Liver (tissue), 8 donors: ENCODE measurements at regions not wholly inside any gene's neighbourhood (a gene's known extent, or its start where the extent isn't known, plus 50 kb on each side); places are given as distances from the start of the nearest gene placed in this dataset.

Experiments
- DNase-seq: peaks from one replicate; pipeline ENCODE4 v3.0.0-alpha.2; 2017; ENCODE audit warnings: low spot score
- H3K27ac ChIP-seq, 2 donors: one replicate each; pipeline ENCODE4 v1.7.0; 2013; ENCODE audit warnings: inconsistent platforms in 2 of 2, low read length in 2 of 2, control low read depth in 1 of 2, low read depth in 1 of 2, mild to moderate bottlenecking in 1 of 2
- H3K27me3 ChIP-seq, 4 donors: one replicate each; pipeline versions ENCODE4 v1.6.1 to v1.7.0; 2013; ENCODE audit warnings: low read length in 3 of 4, inconsistent platforms in 1 of 4, mild to moderate bottlenecking in 1 of 4, moderate library complexity in 1 of 4; ENCODE audit not compliant: control insufficient read depth in 4 of 4, insufficient read depth in 4 of 4
- H3K36me3 ChIP-seq, 4 donors: one replicate each; pipeline versions ENCODE4 v1.6.1 to v1.7.0; 2013; ENCODE audit warnings: low read length in 3 of 4, mild to moderate bottlenecking in 3 of 4, low read depth in 1 of 4, moderate library complexity in 1 of 4; ENCODE audit not compliant: control insufficient read depth in 4 of 4, insufficient read depth in 3 of 4
- H3K4me1 ChIP-seq, 4 donors: one replicate each; pipeline versions ENCODE4 v1.6.1 to v1.7.0; 2013; ENCODE audit warnings: low read length in 3 of 4, mild to moderate bottlenecking in 3 of 4, moderate library complexity in 1 of 4; ENCODE audit not compliant: control insufficient read depth in 4 of 4, insufficient read depth in 4 of 4
- H3K4me3 ChIP-seq, 3 donors: one replicate each; pipeline versions ENCODE4 v1.6.1 to v1.7.0; 2013; ENCODE audit warnings: low read length in 3 of 3, control low read depth in 1 of 3, low read depth in 1 of 3, mild to moderate bottlenecking in 1 of 3
- H3K9ac ChIP-seq, 2 donors: one replicate each; pipeline ENCODE4 v1.7.0; 2013; ENCODE audit warnings: low read length in 2 of 2, mild to moderate bottlenecking in 2 of 2, moderate library complexity in 2 of 2, control low read depth in 1 of 2, low read depth in 1 of 2
- H3K9me3 ChIP-seq, 4 donors: one replicate each; pipeline versions ENCODE4 v1.6.1 to v1.7.0; 2013; ENCODE audit warnings: low read length in 3 of 4; ENCODE audit not compliant: control insufficient read depth in 4 of 4
- EGR1 ChIP-seq, 2 donors: IDR thresholded peaks; 2 replicates each; pipeline ENCODE4 v1.6.1; 2016 to 2018; ENCODE audit warnings: antibody characterized with exemption in 2 of 2, low read depth in 2 of 2
- FOXA2 ChIP-seq: IDR thresholded peaks from 2 replicates; pipeline ENCODE4 v1.6.1; 2016; ENCODE audit warnings: antibody characterized with exemption
- GABPA ChIP-seq, 2 donors: IDR thresholded peaks in 1 of 2; conservative IDR thresholded peaks in 1 of 2; 2 replicates each; pipeline ENCODE4 v1.6.1; 2016; ENCODE audit warnings: antibody characterized with exemption in 2 of 2, mild to moderate bottlenecking in 1 of 2, moderate library complexity in 1 of 2
- HNF4G ChIP-seq: IDR thresholded peaks from 2 replicates; pipeline ENCODE4 v1.6.1; 2016; ENCODE audit warnings: antibody characterized with exemption
- NR2F2 ChIP-seq: IDR thresholded peaks from 2 replicates; pipeline ENCODE4 v1.6.1; 2016; ENCODE audit warnings: antibody characterized with exemption
- RAD21 ChIP-seq, 2 donors: IDR thresholded peaks; 2 replicates each; pipeline ENCODE4 v1.6.1; 2016; ENCODE audit warnings: antibody characterized with exemption in 2 of 2, mild to moderate bottlenecking in 2 of 2
- RXRA ChIP-seq, 2 donors: IDR thresholded peaks; 2 replicates each; pipeline ENCODE4 v1.6.1; 2017 to 2018; ENCODE audit warnings: antibody characterized with exemption in 2 of 2, mild to moderate bottlenecking in 1 of 2
- SP1 ChIP-seq: IDR thresholded peaks from 2 replicates; pipeline ENCODE4 v1.6.1; 2018; ENCODE audit warnings: antibody characterized with exemption, mild to moderate bottlenecking
- WGBS: extraction: QIAGEN DNeasy Blood & Tissue Kit; methylation state at CpG from one replicate; pipeline ENCODE4 v1.1.7; 2013; 5-methylcytosine and 5-hydroxymethylcytosine counted together
- TF ChIP-seq, protein P1 (sequence below): IDR thresholded peaks from 2 replicates; pipeline ENCODE4 v1.6.1; 2016; ENCODE audit warnings: antibody characterized with exemption, mild to moderate bottlenecking
- TF ChIP-seq, protein P2 (sequence below): IDR thresholded peaks from 2 replicates; pipeline ENCODE4 v1.6.1; 2016; ENCODE audit warnings: antibody characterized with exemption
- TF ChIP-seq, protein P3 (sequence below): fragments of 150-350 bp; IDR thresholded peaks from 2 replicates; pipeline ENCODE4 v1.5.1; 2017; ENCODE audit warnings: improper control_type of control experiment, low read depth, low read length; ENCODE audit not compliant: missing input control
- donor health status: healthy.
- donor health status: healthy.
- donor health status: healthy.
- donor health status: healthy.
- donor health status: healthy.

DNA sequence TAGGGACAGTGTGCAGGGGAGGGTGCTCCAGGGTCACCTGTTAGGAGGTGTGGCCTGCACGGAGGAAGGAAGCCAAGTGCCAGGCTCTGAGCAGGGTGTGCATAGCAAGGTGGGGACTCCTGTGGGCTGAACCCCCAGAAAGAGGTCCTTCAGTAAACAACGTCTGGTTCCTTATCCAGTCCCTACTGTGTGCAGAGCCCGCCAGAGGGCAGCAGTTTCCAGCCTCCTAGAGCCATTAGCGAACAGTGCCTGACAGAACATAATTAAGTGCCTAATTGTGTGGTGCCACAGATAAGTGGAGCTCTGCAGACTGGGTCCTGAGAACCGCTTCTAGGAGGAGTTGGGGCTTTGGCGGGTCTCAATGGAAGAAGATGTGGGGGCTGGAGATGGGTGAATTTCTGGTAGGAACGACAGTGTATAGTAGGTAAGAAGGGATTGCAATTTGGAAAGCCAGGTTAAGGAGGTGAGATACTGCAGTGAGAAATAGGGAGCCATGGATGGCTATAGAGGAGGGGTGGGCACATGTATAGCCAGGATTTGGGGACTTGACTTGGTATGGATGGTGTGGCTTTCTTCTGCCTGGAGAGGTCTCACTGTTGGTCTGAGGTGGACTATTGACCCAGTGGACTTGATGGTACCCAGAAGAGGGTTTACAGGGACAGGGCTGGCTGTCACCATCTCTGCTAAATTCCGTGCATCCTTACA lies 323.1 kb downstream of the ZNF536 start:
- Histone ChIP-seq H3K36me3 (no peaks in the 10 kb centered on the region), H3K9ac (no peak overlapping the region), H3K4me3 (no peak overlapping the region), H3K27ac (no peak overlapping the region), H3K9me3 (no peaks in the 10 kb centered on the region), H3K4me1 (no peaks in the 10 kb centered on the region), H3K27me3 (peaks cover 2 to 9% (median 4%) of the 10 kb centered on the region in 4 donors)
- TF ChIP-seq, protein P1, sequence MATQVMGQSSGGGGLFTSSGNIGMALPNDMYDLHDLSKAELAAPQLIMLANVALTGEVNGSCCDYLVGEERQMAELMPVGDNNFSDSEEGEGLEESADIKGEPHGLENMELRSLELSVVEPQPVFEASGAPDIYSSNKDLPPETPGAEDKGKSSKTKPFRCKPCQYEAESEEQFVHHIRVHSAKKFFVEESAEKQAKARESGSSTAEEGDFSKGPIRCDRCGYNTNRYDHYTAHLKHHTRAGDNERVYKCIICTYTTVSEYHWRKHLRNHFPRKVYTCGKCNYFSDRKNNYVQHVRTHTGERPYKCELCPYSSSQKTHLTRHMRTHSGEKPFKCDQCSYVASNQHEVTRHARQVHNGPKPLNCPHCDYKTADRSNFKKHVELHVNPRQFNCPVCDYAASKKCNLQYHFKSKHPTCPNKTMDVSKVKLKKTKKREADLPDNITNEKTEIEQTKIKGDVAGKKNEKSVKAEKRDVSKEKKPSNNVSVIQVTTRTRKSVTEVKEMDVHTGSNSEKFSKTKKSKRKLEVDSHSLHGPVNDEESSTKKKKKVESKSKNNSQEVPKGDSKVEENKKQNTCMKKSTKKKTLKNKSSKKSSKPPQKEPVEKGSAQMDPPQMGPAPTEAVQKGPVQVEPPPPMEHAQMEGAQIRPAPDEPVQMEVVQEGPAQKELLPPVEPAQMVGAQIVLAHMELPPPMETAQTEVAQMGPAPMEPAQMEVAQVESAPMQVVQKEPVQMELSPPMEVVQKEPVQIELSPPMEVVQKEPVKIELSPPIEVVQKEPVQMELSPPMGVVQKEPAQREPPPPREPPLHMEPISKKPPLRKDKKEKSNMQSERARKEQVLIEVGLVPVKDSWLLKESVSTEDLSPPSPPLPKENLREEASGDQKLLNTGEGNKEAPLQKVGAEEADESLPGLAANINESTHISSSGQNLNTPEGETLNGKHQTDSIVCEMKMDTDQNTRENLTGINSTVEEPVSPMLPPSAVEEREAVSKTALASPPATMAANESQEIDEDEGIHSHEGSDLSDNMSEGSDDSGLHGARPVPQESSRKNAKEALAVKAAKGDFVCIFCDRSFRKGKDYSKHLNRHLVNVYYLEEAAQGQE = no peak
- TF ChIP-seq, protein P2, sequence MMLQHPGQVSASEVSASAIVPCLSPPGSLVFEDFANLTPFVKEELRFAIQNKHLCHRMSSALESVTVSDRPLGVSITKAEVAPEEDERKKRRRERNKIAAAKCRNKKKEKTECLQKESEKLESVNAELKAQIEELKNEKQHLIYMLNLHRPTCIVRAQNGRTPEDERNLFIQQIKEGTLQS = no peak
- TF ChIP-seq RAD21 (IDR thresholded peaks at IDR 0.05) = no peak
- TF ChIP-seq, protein P3, sequence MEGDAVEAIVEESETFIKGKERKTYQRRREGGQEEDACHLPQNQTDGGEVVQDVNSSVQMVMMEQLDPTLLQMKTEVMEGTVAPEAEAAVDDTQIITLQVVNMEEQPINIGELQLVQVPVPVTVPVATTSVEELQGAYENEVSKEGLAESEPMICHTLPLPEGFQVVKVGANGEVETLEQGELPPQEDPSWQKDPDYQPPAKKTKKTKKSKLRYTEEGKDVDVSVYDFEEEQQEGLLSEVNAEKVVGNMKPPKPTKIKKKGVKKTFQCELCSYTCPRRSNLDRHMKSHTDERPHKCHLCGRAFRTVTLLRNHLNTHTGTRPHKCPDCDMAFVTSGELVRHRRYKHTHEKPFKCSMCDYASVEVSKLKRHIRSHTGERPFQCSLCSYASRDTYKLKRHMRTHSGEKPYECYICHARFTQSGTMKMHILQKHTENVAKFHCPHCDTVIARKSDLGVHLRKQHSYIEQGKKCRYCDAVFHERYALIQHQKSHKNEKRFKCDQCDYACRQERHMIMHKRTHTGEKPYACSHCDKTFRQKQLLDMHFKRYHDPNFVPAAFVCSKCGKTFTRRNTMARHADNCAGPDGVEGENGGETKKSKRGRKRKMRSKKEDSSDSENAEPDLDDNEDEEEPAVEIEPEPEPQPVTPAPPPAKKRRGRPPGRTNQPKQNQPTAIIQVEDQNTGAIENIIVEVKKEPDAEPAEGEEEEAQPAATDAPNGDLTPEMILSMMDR = no peak
- no peak for TF ChIP-seq RXRA (IDR thresholded peaks at IDR 0.05)
- TF ChIP-seq SP1 = no peak
- TF ChIP-seq GABPA (IDR thresholded peaks at IDR 0.05 in 1 of 2, conservative IDR thresholded peaks at IDR 0.05 in 1 of 2) = no peak
- no peak for TF ChIP-seq NR2F2
- TF ChIP-seq HNF4G = no peak
- DNase-seq = no peak
- 58% methylated on average over 8 of the region's 8 CpGs for WGBS

DNA sequence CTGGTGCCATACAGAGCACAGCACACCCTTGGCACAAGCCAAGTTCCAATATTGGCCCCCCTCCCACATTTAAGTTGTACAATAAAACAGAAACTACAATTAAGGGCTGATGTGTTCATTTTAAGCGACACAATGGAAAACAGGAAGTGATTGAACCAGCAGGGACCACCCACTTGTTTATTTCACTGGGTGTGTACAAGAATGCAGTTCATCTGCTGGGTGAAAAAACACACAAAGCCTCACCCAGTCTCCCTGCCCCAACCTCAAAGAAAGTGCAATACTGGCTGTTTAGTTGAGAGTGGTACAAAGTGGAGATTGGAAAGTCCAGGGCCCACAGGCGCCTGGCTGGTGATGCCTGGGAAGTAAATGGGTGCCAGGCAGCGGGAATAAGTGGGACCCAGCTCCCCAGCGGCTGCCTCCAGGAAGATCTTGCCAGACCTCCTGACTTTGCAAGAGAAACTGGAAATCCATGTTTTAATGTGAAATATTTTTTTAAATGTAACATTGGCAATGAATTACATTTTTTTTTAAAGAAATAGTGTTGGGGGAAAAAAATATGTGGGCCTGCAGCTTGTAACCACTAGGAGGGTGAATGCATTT lies 322.1 kb downstream of the ZNF536 start:
- no peak overlapping the region for H3K27ac ChIP-seq
- DNase-seq = no peak
- WGBS = 77% methylated on average over 4 of the region's 4 CpGs
- TF ChIP-seq NR2F2 (no peak), RXRA (IDR thresholded peaks at IDR 0.05) (no peak), EGR1 (IDR thresholded peaks at IDR 0.05; ENCODE audit: low read depth in 2 of 2) (no peak), FOXA2 (no peak), RAD21 (IDR thresholded peaks at IDR 0.05) (no peak)
- no peaks in the 10 kb centered on the region for H3K4me1 ChIP-seq
- peaks cover 2 to 9% (median 6%) of the 10 kb centered on the region in 4 donors for H3K27me3 ChIP-seq
- no peak overlapping the region for H3K4me3 ChIP-seq
- H3K9me3 ChIP-seq = no peaks in the 10 kb centered on the region
- H3K9ac ChIP-seq = no peak overlapping the region
- H3K36me3 ChIP-seq = no peaks in the 10 kb centered on the region
